Stimulated activated CD4-positive, alpha-beta T cell treated with anti-CD3 and anti-CD28 coated beads, Interleukin-1b, Interleukin-23, amount 100 ng/mL, for 48 hours (primary cell): ENCODE measurements at regions not wholly inside any gene's neighbourhood (a gene's known extent, or its start where the extent isn't known, plus 50 kb on each side); places are given as distances from the start of the nearest gene placed in this dataset.

Source experiments
- DNase-seq: peaks from one replicate; pipeline ENCODE4 v3.0.0-alpha.2; 2020

GRCh38 chr10:57294698-57295097 is 933.6 kb upstream of the ZWINT start:
- DNase-seq, result no peak

GRCh38 chr10:57288754-57289153 is 927.7 kb upstream of the ZWINT start:
- no peak for DNase-seq

GRCh38 chr10:57262892-57263291 is 901.8 kb upstream of the ZWINT start:
- DNase-seq, result no peak

GRCh38 chr10:57260175-57260574 is 899.1 kb upstream of the ZWINT start:
- DNase-seq, result no peak

- DNase-seq, result no peak
Observed at GRCh38 chr10:57249615-57250281, 888.7 kb upstream of the ZWINT start.

- DNase-seq, result no peak
Observed at GRCh38 chr10:57247271-57247670, 886.2 kb upstream of the ZWINT start.

- no peak for DNase-seq
Observed at GRCh38 chr10:57225920-57226319, 864.9 kb upstream of the ZWINT start.

GRCh38 chr10:57224811-57225210 is 863.8 kb upstream of the ZWINT start:
- no peak for DNase-seq

- DNase-seq, result no peak
Observed at GRCh38 chr10:57222603-57223002, 861.5 kb upstream of the ZWINT start.

- DNase-seq, result no peak
Observed at GRCh38 chr10:57222129-57222528, 861.1 kb upstream of the ZWINT start.

GRCh38 chr10:57221674-57222073 is 860.6 kb upstream of the ZWINT start:
- no peak for DNase-seq

GRCh38 chr10:57218382-57218781 is 857.3 kb upstream of the ZWINT start:
- DNase-seq, result no peak

GRCh38 chr10:57202356-57202755 is 841.3 kb upstream of the ZWINT start:
- DNase-seq, result no peak

GRCh38 chr10:57188846-57189245 is 827.8 kb upstream of the ZWINT start:
- DNase-seq, result no peak

GRCh38 chr10:57186201-57186600 is 825.1 kb upstream of the ZWINT start:
- DNase-seq, result no peak

GRCh38 chr10:57169597-57169996 is 808.5 kb upstream of the ZWINT start:
- no peak for DNase-seq

GRCh38 chr10:57168611-57169240 is 807.7 kb upstream of the ZWINT start:
- DNase-seq, result no peak

- DNase-seq, result no peak
Observed at GRCh38 chr10:57165671-57166070, 804.6 kb upstream of the ZWINT start.

GRCh38 chr10:57162231-57162630 is 801.2 kb upstream of the ZWINT start:
- no peak for DNase-seq

- no peak for DNase-seq
Observed at GRCh38 chr10:57161157-57161556, 800.1 kb upstream of the ZWINT start.

GRCh38 chr10:57145548-57145947 is 784.5 kb upstream of the ZWINT start:
- no peak for DNase-seq

GRCh38 chr10:57142925-57143576 is 782.0 kb upstream of the ZWINT start:
- DNase-seq, result no peak

- DNase-seq, result no peak
Observed at GRCh38 chr10:57141708-57142107, 780.6 kb upstream of the ZWINT start.

GRCh38 chr10:57119684-57120083 is 758.6 kb upstream of the ZWINT start:
- no peak for DNase-seq
